HG02938 (cell line): ENCODE measurements at regions not wholly inside any gene's neighbourhood (a gene's known extent, or its start where the extent isn't known, plus 50 kb on each side); places are given as distances from the start of the nearest gene placed in this dataset.

ENCODE experiments used
- ATAC-seq: cut with Tn5 transposase; IDR thresholded peaks from one replicate; pipeline ENCODE4 v1.9.1; 2021; ENCODE audit warnings: mild to moderate bottlenecking, moderate library complexity; ENCODE audit not compliant: unreplicated experiment

GRCh38 chr10:108410236-108410635, 1245.7 kb upstream of the SORCS1 start:
- no peak for ATAC-seq

DNA sequence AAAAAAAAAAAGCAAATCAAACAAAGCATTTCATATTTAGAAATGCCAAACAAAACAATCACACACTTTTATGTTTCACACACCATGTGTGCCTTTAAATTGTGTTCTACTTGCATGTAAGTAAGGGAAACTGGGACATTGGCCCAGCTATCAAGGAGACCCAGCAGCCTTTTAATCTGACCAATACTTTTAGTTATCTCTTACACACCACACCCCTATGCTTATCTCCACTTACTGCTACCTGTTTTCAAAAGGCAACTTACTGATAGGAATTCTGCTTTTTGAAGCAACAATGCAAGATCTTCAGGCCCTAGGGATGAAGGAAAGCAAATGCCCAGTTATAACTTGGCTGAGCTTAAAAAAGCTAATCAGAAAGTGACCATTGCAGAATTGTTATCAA, 1244.8 kb upstream of the SORCS1 start:
- ATAC-seq: no peak

DNA sequence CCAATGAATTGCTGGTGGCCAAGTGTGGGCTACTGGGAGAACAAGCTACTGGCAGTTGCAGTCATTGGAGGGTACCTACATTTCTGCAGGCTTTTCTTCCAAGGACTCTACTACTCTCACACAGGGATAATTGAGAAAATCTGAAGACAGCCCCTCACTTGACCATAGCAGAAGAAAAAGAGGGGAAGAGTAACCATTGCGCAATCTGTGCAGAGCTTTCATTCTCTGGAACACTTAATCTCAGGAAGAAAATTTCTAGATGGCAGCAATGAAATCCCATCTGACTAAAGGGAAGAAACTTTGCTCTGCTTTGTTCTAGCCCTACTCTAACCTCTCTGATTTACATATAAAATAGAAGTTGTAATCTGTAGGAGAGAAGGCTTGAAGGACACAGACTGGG, 1239.6 kb upstream of the SORCS1 start:
- ATAC-seq: no peak

GRCh38 chr10:108399465-108399864, 1235.0 kb upstream of the SORCS1 start:
- ATAC-seq: no peak

DNA sequence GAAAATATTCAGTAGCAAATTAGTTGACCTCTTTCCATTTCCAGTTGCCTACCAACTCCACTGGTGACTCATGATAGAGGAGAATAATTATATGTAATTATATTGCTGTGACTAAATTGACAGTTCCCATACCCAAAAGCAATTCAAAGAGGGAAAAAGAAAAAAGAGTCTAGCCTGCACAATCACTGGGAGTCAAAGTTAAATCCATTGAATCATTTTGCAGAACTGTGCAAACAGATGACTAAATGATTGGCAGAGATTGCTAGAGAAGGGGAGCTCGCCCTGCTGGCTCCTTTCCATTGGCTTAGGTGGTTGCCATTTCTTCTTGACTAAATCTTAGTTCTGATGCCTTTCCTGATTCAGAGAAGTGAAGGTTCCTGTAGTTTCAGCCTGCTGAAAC, 1228.6 kb upstream of the SORCS1 start:
- ATAC-seq: no peak

DNA sequence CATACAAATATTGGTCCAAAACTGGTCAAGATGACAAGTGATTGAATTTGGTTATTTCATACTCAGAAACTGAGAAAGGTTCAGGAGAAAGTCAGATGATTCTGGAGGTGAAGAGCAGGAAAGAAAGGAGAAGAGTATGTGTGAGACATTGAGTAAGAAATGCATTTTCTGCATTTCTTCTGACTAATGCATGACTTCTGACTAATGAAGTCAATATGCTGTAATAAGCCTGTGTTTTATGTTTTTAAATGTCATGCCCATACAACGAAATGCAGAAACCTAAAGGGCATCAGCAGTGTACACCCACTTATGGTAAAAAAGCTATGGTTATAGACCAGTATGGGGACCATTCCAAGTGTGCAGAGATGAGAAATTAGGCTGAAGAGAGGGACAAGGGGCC, 1227.8 kb upstream of the SORCS1 start:
- ATAC-seq: no peak

DNA sequence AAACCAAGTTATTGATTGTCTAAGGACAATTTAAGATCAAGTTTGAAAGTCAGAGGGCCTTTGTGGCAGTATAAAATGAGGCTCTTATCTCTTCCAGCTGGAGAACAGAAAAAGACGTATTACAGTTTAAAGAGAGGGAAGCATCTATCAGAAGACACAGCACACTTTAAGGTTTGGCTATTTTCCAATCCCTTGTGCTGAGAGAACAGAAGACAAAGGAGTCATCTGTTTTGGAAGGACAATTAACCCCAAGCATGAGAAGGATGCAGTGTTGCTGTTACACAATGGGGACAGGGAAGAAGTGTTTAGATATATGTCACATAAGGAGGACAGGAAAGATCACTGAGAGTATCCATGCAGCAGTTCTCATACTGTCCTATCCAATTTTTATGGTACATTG, 1224.2 kb upstream of the SORCS1 start:
- ATAC-seq: no peak

DNA sequence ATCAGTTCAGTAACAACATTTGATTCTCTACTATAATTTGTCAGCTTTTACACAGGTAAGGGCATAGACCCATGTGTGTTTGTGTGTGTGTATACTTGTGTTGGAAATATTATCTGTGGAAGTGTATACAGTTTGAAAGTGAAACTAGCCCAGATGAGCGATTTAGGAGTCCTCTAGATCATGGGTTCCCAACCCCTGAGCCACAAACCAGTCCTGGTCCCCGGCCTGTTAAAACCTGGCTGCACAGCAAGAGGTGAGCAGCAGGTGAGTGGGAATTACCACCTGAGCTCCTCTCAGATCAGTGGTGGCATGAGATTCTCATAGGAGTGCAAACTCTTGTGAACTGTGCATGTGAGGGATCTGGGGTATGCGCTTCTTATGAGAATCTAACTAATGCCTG, 1221.5 kb upstream of the SORCS1 start:
- ATAC-seq: no peak

- no peak for ATAC-seq
Observed at GRCh38 chr10:108384378-108384777, 1219.9 kb upstream of the SORCS1 start.

- ATAC-seq: no peak
Observed at GRCh38 chr10:108378779-108379178, 1214.3 kb upstream of the SORCS1 start.

- no peak for ATAC-seq
Observed at GRCh38 chr10:108375691-108376090, 1211.2 kb upstream of the SORCS1 start.

DNA sequence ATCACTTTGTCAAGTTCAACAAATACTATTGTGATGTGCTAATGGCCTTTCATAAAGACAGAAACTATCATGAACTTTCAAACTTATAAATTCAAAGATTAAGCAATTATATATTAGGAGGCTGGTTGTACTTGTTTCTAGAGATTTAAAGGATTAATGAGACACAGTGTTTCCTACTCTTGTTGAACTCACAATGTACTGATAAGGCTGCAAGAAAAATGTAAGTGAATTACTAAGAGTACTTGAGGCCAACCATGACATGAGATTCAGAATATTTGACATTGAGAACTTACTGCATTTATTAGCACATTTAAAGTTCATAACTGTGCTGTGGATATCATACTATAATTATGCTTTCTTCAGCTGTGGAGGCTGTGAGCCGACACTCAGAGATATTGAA, 1210.5 kb upstream of the SORCS1 start:
- ATAC-seq: no peak

GRCh38 chr10:108365541-108365940, 1201.0 kb upstream of the SORCS1 start:
- no peak for ATAC-seq

DNA sequence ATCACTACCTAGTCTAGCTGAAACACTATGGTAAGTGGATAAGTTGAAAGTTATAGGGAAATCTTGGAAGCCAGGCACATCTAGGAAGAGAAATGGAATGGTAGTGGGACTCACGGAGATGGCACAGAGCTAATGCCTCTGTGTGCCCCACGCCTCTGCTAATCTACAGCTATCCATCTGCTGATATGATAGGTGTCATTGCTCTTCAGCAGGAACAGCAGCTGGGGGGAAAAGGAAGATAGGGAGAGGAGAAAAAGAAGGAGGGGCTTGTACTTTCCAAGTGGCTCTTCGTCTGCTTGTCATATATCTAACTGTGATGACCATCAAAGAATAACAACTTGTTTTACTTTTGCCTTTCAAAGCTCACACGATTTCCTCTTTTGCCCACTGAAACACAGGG, 1199.1 kb upstream of the SORCS1 start:
- no peak for ATAC-seq

DNA sequence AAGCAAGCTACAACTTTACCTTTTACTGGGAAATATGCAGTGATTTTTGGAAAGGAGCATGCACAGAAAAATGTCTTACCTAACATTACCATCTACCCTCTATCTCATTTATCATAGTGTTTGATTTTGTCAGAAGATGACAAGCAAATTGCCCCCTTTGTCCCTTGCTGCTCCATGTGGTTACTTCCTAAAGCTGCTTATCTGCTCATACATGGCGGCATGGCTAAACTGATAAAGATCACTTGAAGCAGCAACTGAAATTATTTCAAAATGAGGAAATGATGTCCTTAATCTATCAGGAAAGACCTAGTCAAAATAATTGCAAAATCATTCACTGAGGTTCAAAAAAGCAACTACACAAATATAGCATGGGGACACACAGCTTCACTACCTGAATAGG, 1198.5 kb upstream of the SORCS1 start:
- ATAC-seq: no peak

GRCh38 chr10:108362296-108362695, 1197.8 kb upstream of the SORCS1 start:
- ATAC-seq: no peak

DNA sequence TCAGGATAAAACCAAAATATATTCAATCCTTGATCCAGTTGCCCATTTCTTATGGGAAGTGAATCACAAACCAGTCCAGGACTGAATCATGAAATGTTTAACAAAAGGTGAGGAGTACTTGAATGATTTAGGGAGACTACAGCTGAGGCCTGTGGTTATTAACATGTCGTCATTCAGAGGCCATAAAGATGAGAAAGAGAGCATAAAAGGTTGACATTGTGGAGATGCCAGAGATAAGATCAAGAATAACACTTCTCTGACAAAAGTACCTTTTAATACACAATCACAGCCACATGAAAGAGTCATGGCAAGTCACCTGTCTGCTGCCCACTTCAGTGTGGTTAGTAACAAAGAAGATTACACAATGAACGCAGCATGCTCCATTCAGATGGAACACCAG, 1195.7 kb upstream of the SORCS1 start:
- ATAC-seq: no peak

GRCh38 chr10:108358912-108359311, 1194.4 kb upstream of the SORCS1 start:
- no peak for ATAC-seq

DNA sequence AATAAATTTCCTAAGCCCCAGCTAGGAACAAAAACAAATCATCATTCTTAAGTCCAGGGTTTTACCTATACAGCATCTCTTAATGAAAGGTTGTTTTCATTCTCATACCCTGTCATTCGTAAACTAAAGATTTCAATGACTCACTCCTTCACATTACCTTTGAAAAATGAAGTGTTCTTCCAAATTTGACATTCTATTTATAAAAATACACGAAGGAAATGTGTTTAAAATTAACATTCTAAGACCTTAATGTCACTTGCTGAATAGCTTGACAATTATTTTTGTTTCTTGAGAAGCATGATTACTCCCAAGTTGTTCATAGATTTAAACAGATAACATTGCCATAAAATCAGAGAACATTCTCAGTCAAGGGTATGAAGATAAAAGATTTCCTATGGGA, 1188.3 kb upstream of the SORCS1 start:
- ATAC-seq: no peak

DNA sequence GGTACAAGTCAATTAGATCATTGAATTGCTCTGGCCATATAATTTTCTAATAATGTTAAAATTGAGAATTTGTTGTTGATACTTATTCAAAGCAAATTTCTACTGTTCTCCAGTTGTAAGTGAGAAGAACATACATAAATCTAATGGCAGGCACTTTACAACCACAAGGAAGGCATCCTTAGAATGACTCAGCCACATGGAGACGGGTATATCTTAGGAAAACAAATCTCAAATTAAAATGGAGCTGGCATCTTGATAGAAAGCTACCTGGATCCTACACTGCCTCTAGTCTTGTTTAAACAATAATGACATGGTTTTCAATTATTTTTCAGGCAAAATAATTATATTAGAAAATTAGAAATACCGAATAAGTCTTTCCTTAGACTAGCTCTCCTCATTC, 1183.7 kb upstream of the SORCS1 start:
- ATAC-seq: no peak

- no peak for ATAC-seq
Observed at GRCh38 chr10:108346066-108346465, 1181.6 kb upstream of the SORCS1 start.

GRCh38 chr10:108338146-108338545, 1173.6 kb upstream of the SORCS1 start:
- ATAC-seq: no peak

- no peak for ATAC-seq
Observed at GRCh38 chr10:108336836-108337235, 1172.3 kb upstream of the SORCS1 start.

GRCh38 chr10:108327706-108328105, 1163.2 kb upstream of the SORCS1 start:
- no peak for ATAC-seq
